SK-N-SH (cell line): ENCODE measurements at regions not wholly inside any gene's neighbourhood (a gene's known extent, or its start where the extent isn't known, plus 50 kb on each side); places are given as distances from the start of the nearest gene placed in this dataset.

ENCODE experiments used
- CTCF ChIA-PET: fragments of 300-600, 350-600 bp; formaldehyde crosslinking; extraction: SDS; loops from one replicate; lab custom pipeline; 2021; lab: Yijun Ruan, JAX
- POLR2A ChIA-PET: fragments of 350-600 bp; sonication (Branson Sonifier 250); formaldehyde crosslinking; extraction: SDS; loops from one replicate; lab custom pipeline; 2020; ENCODE audit warnings: antibody characterized with exemption, inconsistent platforms; lab: Yijun Ruan, JAX
- DNase-seq: peaks from one replicate; pipeline ENCODE4 v3.0.0; 2012
- H2AFZ ChIP-seq: fragments of 200-600 bp; sonication (generic); 2 replicates; pipeline ENCODE4 v1.8.1; 2016; ENCODE audit warnings: antibody characterized with exemption, mild to moderate bottlenecking, low read depth
- H3F3A ChIP-seq: fragments of 200-600 bp; sonication (generic); replicated peaks from 2 replicates; pipeline ENCODE3; 2016; ENCODE audit warnings: antibody characterized with exemption, mild to moderate bottlenecking; ENCODE audit not compliant: insufficient read depth
- H3K27ac ChIP-seq, 2 experiments: fragments of 200-500 bp in 1 of 2; fragments of 200-600 bp in 1 of 2; sonication (Bioruptor generic) in 1 of 2; sonication (generic), shearing (Covaris generic) in 1 of 2; 2 replicates each; pipeline versions ENCODE4 v1.5.1 to v1.6.1; 2014 to 2016; ENCODE audit warnings: low read depth in 2 of 2, inconsistent platforms in 1 of 2, low read length in 1 of 2, mild to moderate bottlenecking in 1 of 2, mixed read lengths in 1 of 2
- H3K27me3 ChIP-seq: fragments of 200-600 bp; sonication (generic), shearing (Covaris generic); 2 replicates; pipeline ENCODE4 v1.6.1; 2016; ENCODE audit warnings: mixed run types; ENCODE audit not compliant: insufficient read depth
- H3K36me3 ChIP-seq, 2 experiments: fragments of 200-500 bp in 1 of 2; fragments of 200-600 bp in 1 of 2; sonication (Bioruptor generic) in 1 of 2; sonication (generic) in 1 of 2; replicated peaks in 1 of 2; 2 replicates each; pipeline versions ENCODE3 to v1.5.1; 2014 to 2016; ENCODE audit warnings: low read length in 1 of 2, mild to moderate bottlenecking in 1 of 2; ENCODE audit not compliant: insufficient read depth in 2 of 2, control insufficient read depth in 1 of 2
- H3K4me1 ChIP-seq, 2 experiments: fragments of 200-500 bp in 1 of 2; fragments of 200-600 bp in 1 of 2; sonication (Bioruptor generic) in 1 of 2; sonication (generic), shearing (Covaris generic) in 1 of 2; 2 replicates each; pipeline versions ENCODE4 v1.5.1 to v1.6.1; 2014 to 2016; ENCODE audit warnings: low read depth in 1 of 2, low read length in 1 of 2, mixed run types in 1 of 2; ENCODE audit not compliant: insufficient read depth in 2 of 2, control insufficient read depth in 1 of 2
- H3K4me2 ChIP-seq: fragments of 200-600 bp; sonication (generic), shearing (Covaris generic); 2 replicates; pipeline ENCODE4 v1.6.1; 2017; ENCODE audit warnings: mixed run types
- H3K4me3 ChIP-seq, 2 experiments: fragments of 200-500 bp in 1 of 2; fragments of 200-600 bp in 1 of 2; sonication (Bioruptor generic) in 1 of 2; sonication (generic), shearing (Covaris generic) in 1 of 2; 2 replicates each; pipeline versions ENCODE4 v1.5.1 to v1.8.1; 2014 to 2016; ENCODE audit warnings: low read depth in 2 of 2, inconsistent platforms in 1 of 2, low read length in 1 of 2, mild to moderate bottlenecking in 1 of 2, mixed read lengths in 1 of 2, moderate library complexity in 1 of 2
- H3K79me2 ChIP-seq: fragments of 200-600 bp; sonication (generic); 2 replicates; pipeline ENCODE4 v1.8.1; 2017; ENCODE audit warnings: mild to moderate bottlenecking; ENCODE audit not compliant: insufficient read depth
- H3K9ac ChIP-seq: fragments of 200-600 bp; sonication (generic); 2 replicates; pipeline ENCODE4 v1.6.1; 2017; ENCODE audit warnings: mixed run types
- H3K9me2 ChIP-seq: fragments of 200-600 bp; sonication (generic); 2 replicates; pipeline ENCODE4 v1.6.1; 2017; ENCODE audit warnings: mixed run types
- H3K9me3 ChIP-seq: fragments of 200-600 bp; sonication (generic); 2 replicates; pipeline ENCODE4 v1.6.1; 2017; ENCODE audit warnings: mixed run types, mild to moderate bottlenecking, moderate library complexity
- H4K20me1 ChIP-seq: fragments of 200-600 bp; sonication (generic); 2 replicates; pipeline ENCODE4 v1.6.1; 2017; ENCODE audit warnings: mild to moderate bottlenecking, mixed run types; ENCODE audit not compliant: insufficient read depth
- CTCF ChIP-seq: fragments of 200-600 bp; sonication (generic); IDR thresholded peaks from 2 replicates; pipeline ENCODE4 v1.6.1; 2017; ENCODE audit warnings: antibody characterized with exemption, mild to moderate bottlenecking, moderate library complexity
- ELF1 ChIP-seq: IDR thresholded peaks from 2 replicates; pipeline ENCODE4 v1.4.0; 2012
- EP300 ChIP-seq, 2 experiments: IDR thresholded peaks; 2 replicates each; pipeline versions ENCODE4 v1.4.0 to v1.6.1; 2012; ENCODE audit warnings: borderline replicate concordance in 1 of 2, low read depth in 1 of 2, low read length in 1 of 2
- EZH2phosphoT487 ChIP-seq: fragments of 200-600 bp; sonication (generic); IDR thresholded peaks from 2 replicates; pipeline ENCODE4 v1.6.1; 2017; ENCODE audit warnings: low read depth, mixed run types, mild to moderate bottlenecking, antibody characterized with exemption, moderate library complexity, borderline replicate concordance
- FOSL2 ChIP-seq: IDR thresholded peaks from 2 replicates; pipeline ENCODE4 v1.4.0; 2012; ENCODE audit warnings: low read depth, mild to moderate bottlenecking, moderate library complexity, borderline replicate concordance
- FOXJ3 ChIP-seq: sonication (generic); formaldehyde crosslinking; IDR thresholded peaks from 2 replicates; pipeline ENCODE4 v1.5.1; 2020; ENCODE audit warnings: mild to moderate bottlenecking, missing genetic modification reagents
- GABPA ChIP-seq: IDR thresholded peaks from 2 replicates; pipeline ENCODE4 v1.4.0; 2012; ENCODE audit warnings: low read depth, mild to moderate bottlenecking
- GATA2 ChIP-seq: sonication (generic); formaldehyde crosslinking; IDR thresholded peaks from 2 replicates; pipeline ENCODE4 v1.5.0; 2020; ENCODE audit warnings: mild to moderate bottlenecking, missing genetic modification reagents
- JUND ChIP-seq: IDR thresholded peaks from 2 replicates; pipeline ENCODE4 v1.4.0; 2012
- MEF2A ChIP-seq: IDR thresholded peaks from 2 replicates; pipeline ENCODE4 v1.4.0; 2012; ENCODE audit warnings: low read depth, borderline replicate concordance
- MXI1 ChIP-seq: IDR thresholded peaks from 2 replicates; pipeline ENCODE4 v1.6.1; 2012; ENCODE audit warnings: mild to moderate bottlenecking, low read depth, low read length, improper control_type of control experiment
- PBX3 ChIP-seq: IDR thresholded peaks from 2 replicates; pipeline ENCODE4; 2012
- POLR2AphosphoS5 ChIP-seq: IDR thresholded peaks from 2 replicates; pipeline ENCODE4 v1.6.1; 2012; ENCODE audit warnings: low read depth, low read length
- RAD21 ChIP-seq: IDR thresholded peaks from 2 replicates; pipeline ENCODE4 v1.6.1; 2012; ENCODE audit warnings: mild to moderate bottlenecking, low read length
- RFX5 ChIP-seq: IDR thresholded peaks from 2 replicates; pipeline ENCODE4 v1.6.1; 2012; ENCODE audit warnings: mild to moderate bottlenecking, improper control_type of control experiment, low read length
- RXRA ChIP-seq: IDR thresholded peaks from 2 replicates; pipeline ENCODE4 v1.4.0; 2012; ENCODE audit warnings: low read depth, mild to moderate bottlenecking, borderline replicate concordance
- TAF1 ChIP-seq: IDR thresholded peaks from 2 replicates; pipeline ENCODE4 v1.6.1; 2012; ENCODE audit warnings: low read depth, mild to moderate bottlenecking, low read length, moderate library complexity, borderline replicate concordance
- TCF12 ChIP-seq: IDR thresholded peaks from 2 replicates; pipeline ENCODE4 v1.4.0; 2012
- TEAD4 ChIP-seq: IDR thresholded peaks from 2 replicates; pipeline ENCODE4 v1.4.0; 2012; ENCODE audit warnings: mild to moderate bottlenecking, borderline replicate concordance; ENCODE audit not compliant: insufficient read depth
- USF1 ChIP-seq: IDR thresholded peaks from 2 replicates; pipeline ENCODE4 v1.4.0; 2012; ENCODE audit warnings: low read depth, borderline replicate concordance
- YY1 ChIP-seq: IDR thresholded peaks from 2 replicates; pipeline ENCODE4 v1.4.0; 2012; ENCODE audit warnings: low read depth, mild to moderate bottlenecking
- ZBTB33 ChIP-seq: IDR thresholded peaks from 2 replicates; pipeline ENCODE4 v1.4.0; 2012; ENCODE audit warnings: low read depth, borderline replicate concordance
- WGBS: methylation state at CpG from one replicate; pipeline ENCODE4 v1.1.6; 2017; ENCODE audit warnings: low lambda C conversion rate; 5-methylcytosine and 5-hydroxymethylcytosine counted together

- no peak for TF ChIP-seq FOSL2
- TF ChIP-seq MXI1 = no peak
- no peak for TF ChIP-seq JUND
- no peak for TF ChIP-seq YY1
- no peak for TF ChIP-seq TCF12
Measured at GRCh38 chr1:55682198-55682597, 467.0 kb upstream of the USP24 start (continued).

- no peak for DNase-seq
- TF ChIP-seq JUND (0 out of 2 replicates have a peak, but pooled peaks have one; percentile 16), YY1 (no peak), EP300 (IDR thresholded peaks at IDR 0.05; ENCODE audit: borderline replicate concordance in 1 of 2, low read depth in 1 of 2, low read length in 1 of 2) (peak in 1 of 2 experiments; percentile 26; a peak in 1 of 4 replicates), ELF1 (no peak), FOSL2 (0 out of 2 replicates have a peak, but pooled peaks have one; percentile 7)
- Histone ChIP-seq H3K9me2 (no peaks in the 10 kb centered on the region), H3K4me3 (no peak overlapping the region), H3K4me1 (peaks cover 0 to 1% of the 10 kb centered on the region in 2 experiments; a peak in 1 of 4 replicates), H3K9me3 (no peaks in the 10 kb centered on the region), H3K27me3 (no peaks in the 10 kb centered on the region), H4K20me1 (no peaks in the 10 kb centered on the region), H3F3A (no peaks in the 10 kb centered on the region), H3K9ac (no peak overlapping the region), H3K79me2 (no peaks in the 10 kb centered on the region), H3K27ac (peak overlapping the region; percentile 6 to 64; a peak in 1 of 4 replicates), H3K4me2 (no peak overlapping the region), H2AFZ (no peak overlapping the region), H3K36me3 (no peaks in the 10 kb centered on the region)
- ChIA-PET CTCF (no interaction called here), POLR2A (no interaction called here)
Measured at GRCh38 chr1:55679971-55680370, 464.8 kb upstream of the USP24 start.

GRCh38 chr1:55673416-55673815, 458.3 kb upstream of the USP24 start:
- H3K36me3 ChIP-seq = no peaks in the 10 kb centered on the region
- no peak overlapping the region for H3K9ac ChIP-seq
- no peaks in the 10 kb centered on the region for H3F3A ChIP-seq
- H2AFZ ChIP-seq = no peak overlapping the region
- DNase-seq = no peak
- no peaks in the 10 kb centered on the region for H3K27me3 ChIP-seq
- no peaks in the 10 kb centered on the region for H4K20me1 ChIP-seq
- WGBS = 90% methylated on average over 1 of the region's 1 CpG
- peak overlapping the region in 1 of 2 experiments; percentile 14; a peak in 1 of 4 replicates for H3K27ac ChIP-seq
- CTCF ChIA-PET = interaction anchor here (1.0 to 2.3 kb wide), 2 partner anchors 10 to 17 kb away, joined by 3 to 6 read pairs; no protein-coding TSS in a partner anchor
- H3K4me1 ChIP-seq = no peaks in the 10 kb centered on the region; a peak in 1 of 4 replicates
- no peaks in the 10 kb centered on the region for H3K79me2 ChIP-seq
- no peak overlapping the region for H3K4me3 ChIP-seq
- H3K4me2 ChIP-seq = no peak overlapping the region
- no peak for TF ChIP-seq CTCF
- no peak for TF ChIP-seq MXI1
- no peak for TF ChIP-seq ELF1
- TF ChIP-seq GATA2 (CRISPR knock-in tag) = no peak
- TF ChIP-seq PBX3 = no peak
- TF ChIP-seq POLR2AphosphoS5 = no peak
- TF ChIP-seq MEF2A = no peak
- no peak for TF ChIP-seq USF1
- TF ChIP-seq RAD21 = no peak
- no peak for TF ChIP-seq FOXJ3
- no peak for TF ChIP-seq TAF1
- no peak for TF ChIP-seq GABPA
- no peak for TF ChIP-seq TEAD4
- TF ChIP-seq ZBTB33 = no peak
- no peak for TF ChIP-seq RXRA
- no peak for TF ChIP-seq EZH2phosphoT487
- TF ChIP-seq RFX5 = no peak
- TF ChIP-seq FOSL2 = no peak
- no peak for TF ChIP-seq EP300 (IDR thresholded peaks at IDR 0.05; ENCODE audit: borderline replicate concordance in 1 of 2, low read depth in 1 of 2, low read length in 1 of 2)
- no peaks in the 10 kb centered on the region for H3K9me2 ChIP-seq
- POLR2A ChIA-PET = no interaction called here
- H3K9me3 ChIP-seq = no peaks in the 10 kb centered on the region
